ENCODE measurements at regions not wholly inside any gene's neighbourhood (a gene's known extent, or its start where the extent isn't known, plus 50 kb on each side); places are given as distances from the start of the nearest gene placed in this dataset.

DNA sequence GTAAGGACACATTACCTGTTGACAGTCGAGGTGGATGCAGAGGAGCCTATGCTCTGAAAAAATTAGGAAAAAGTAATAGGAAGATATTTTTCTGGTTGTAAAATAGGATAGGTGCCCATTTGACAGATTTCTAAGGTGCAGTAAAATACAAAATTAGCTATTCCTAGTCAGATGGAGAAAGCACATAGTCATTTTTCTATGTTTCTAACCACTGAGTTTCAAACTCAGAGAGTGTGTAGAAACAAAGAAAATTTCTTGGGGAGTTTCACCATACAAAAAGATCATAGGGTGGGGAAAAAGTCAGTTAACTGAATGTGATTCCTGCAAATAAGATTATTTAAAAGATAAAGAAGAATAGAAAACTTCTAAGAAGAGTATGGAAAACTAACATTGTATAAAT is 666.9 kb downstream of the KCNT2 start:
- FAIRE-seq = no peak
- DNase-seq (ENCODE audit: low spot score) = no peak

DNA sequence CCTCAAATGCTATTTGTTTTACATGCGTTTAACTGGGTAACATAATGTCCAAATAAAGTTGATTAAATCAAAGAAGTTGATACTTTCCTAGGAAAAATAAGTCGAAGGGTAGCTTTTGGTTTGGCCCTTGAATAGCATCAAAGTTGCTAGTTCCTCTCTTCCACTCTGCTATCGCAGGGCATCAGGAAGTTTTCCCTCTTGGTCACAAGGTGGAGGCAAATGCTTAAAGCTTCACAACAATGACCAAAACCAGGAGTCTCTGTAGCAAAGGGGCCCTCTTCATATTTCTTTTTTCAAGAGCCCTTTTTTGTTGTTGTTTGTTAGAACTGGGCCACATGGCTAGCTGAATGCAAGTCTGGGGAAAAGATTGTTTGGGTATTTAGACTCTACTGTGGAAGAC is 668.4 kb downstream of the KCNT2 start:
- DNase-seq (ENCODE audit: low spot score) (no peak), FAIRE-seq (no peak)

DNA sequence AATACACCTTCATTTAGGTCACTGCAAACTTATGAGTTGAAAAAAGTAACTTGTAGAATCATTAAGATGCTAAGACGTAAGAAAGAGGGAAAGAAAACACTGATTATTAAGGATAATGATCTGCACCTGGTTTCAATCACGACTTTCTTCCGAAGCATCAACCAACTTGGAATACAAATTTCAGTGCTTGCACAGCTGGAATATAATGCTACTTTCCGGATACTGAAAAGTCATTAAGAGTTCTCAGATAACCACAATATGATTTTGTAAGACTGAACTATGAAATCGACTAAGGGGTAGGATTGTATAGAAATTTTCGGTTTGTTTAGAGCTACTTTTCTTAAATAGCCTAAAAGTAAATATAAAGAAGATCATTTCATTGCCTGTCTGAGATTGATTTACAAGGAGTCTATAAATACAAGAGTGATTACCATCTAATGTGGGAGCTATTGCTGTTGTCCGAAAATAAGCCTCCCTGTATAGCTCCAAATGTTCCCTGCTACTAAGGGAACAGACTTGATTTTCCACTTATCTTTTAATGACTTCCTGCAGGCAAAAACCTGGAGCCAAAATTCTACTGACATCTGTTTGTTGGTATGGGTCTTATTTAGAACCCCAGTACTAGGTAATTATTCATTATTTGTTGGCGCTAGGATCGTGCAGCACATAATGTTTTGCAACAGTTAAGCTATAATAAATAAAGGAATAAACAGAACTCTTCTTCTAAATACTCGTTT is 673.3 kb downstream of the KCNT2 start:
- FAIRE-seq (no peak), DNase-seq (ENCODE audit: low spot score) (no peak)

DNA sequence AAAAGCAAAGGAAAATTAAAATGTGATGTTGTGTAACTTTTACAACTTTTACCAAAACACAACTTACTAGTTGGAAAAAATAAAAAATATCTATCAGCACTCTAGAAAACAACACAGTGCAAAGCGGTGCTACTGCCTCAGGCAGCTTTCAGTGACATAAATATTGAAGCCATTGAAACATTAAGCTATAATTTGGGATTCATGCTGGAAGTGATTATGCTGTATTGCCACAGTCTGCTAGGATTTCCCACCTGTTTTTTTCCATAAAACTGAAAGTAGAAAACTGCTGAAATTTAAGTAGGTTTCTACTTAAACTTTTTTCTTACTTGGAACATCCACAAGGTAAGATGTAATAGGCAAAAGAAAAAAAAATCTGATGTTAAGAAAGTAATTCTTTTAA is 674.4 kb downstream of the KCNT2 start:
- DNase-seq (ENCODE audit: low spot score) (no peak), FAIRE-seq (no peak)

DNA sequence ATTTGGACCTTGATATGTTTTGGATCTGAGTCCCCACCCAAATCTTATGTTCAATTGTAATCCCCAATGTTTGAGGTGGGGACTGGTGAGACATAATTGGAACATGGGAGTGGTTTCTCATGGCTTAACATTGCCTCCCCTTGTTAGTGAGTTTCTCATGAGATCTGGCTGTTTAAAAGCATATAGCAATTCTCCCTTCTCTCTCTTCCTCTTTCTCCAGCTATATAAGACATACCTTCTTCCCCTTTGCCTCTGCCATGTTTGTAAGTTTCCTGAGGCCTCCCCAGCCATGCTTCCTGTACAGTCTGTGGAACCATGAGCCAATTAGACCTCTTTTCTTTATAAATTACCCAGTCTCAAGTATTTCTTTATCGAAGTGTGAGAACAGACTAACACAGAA is 692.4 kb downstream of the KCNT2 start:
- DNase-seq (ENCODE audit: low spot score) (no peak), FAIRE-seq (no peak)

DNA sequence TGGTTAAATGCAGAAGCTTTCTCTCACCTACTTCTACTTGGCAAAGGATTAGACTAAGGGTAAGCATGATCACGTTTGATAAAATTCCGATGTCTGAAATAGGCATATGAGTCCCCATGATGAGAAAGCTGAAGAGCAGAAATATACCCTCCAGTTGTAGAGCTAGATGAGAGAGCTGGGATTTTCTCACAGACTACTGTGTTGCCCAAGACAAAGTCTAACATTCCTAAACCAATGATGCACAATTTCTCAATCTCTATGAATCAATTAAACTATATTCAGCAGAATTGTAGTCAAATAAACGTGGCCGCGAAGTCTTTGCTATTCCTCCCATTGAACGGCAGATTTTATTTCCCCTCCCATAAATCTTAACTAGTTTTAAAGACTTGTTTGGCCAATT is 699.2 kb downstream of the KCNT2 start:
- no peak for FAIRE-seq
- no peak for DNase-seq (ENCODE audit: low spot score)

DNA sequence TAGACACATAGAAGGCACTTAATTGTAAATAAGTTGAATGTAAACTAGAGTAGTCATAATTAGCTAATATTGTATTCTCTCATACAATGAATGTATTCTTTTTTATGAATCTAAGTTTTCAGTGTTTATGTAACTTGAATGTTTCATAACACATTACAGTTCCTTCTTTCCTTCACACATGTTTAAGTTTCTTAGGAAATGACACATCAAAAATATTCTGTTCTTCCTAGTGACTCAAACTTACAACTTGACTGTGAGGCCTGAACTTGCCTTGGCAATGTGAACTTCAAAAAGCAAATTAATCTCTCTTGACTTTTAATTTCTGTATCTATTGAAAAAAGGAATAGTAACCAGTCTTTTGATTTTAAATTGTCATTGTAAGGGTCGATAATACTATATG is 700.1 kb downstream of the KCNT2 start:
- no peak for DNase-seq (ENCODE audit: low spot score)
- FAIRE-seq = no peak

DNA sequence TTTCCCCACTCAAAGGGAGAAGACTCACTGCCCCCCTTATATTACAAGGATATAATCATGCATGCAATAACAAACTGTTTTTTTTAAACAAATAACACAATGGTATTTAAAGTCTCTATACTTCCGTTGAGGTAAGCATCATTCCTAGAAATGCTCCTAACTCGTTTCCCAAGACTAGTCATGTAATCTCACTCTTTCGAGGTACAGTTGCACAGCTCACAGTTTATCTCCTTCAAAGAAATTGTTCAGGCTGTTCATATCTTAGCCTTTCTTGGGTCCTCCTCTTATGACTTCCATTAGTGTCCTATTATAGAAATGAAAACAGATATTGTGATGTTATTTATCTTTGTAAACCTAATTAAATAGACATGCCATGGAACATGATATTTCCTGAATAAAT is 705.0 kb downstream of the KCNT2 start:
- FAIRE-seq (no peak), DNase-seq (ENCODE audit: low spot score) (no peak)

DNA sequence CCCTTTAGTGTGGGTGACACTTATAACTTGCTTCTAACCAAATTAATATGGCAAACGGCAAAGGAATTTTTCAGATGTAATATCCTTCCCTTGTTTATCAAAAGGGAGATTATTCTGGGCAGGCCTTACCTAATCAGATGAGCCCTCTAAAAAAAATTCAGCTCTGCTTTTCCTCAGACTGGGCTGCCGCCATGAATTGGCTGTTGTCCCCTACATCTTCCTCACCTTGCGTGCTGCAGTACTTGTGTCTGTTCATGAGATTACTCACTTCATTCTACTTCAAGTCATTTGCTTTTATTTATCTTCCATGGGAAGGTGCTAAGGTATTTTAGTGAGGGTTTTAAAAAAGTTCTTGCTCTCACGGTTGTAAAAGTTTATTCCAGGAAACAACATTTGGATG is 705.5 kb downstream of the KCNT2 start:
- DNase-seq (ENCODE audit: low spot score) (no peak), FAIRE-seq (no peak)

DNA sequence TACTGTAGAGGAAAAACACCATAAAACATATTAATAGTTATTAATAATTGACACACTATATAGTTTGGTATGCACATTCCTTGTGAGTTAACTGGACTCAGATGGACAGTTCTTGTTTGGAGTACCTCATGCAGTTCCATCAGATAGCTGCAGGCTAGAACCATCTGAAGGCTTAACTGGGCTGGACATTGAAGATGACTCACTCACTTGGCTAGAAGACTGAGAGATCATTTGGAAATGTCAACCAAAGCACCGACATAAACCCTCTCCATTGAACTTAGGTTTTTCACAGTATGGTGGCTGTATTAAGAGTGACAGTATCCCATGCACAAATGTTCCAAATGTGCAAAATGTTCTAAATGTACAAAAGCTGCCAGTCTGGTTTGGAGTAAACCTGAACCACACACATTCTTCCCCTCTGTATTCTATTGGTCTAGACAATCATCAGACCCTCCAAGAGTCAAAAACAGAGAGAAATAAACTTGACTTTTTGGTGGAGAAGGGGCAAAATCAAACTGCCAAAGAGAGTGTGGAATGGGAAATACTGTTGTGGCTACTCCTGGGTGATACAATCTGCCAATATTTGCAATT is 708.4 kb downstream of the KCNT2 start:
- FAIRE-seq (no peak), DNase-seq (ENCODE audit: low spot score) (no peak)

DNA sequence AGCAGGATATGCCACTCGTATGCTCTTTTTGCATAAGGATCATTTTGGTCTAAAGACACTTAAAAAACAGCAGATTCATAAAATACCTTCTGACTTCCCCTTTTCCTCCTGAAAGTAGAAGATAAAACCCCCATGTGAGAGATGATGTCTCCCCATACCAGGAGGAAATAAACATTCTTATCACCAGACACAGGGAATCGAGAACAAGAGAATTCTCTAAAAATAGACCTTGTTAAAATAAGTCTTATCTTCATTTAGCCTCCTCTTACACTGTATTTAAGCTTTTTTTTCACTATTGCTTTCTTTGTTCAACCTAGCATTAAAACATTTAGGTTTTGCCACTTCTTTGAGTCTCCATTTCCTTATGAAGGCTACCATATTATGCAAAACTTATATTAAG is 709.3 kb downstream of the KCNT2 start:
- no peak for DNase-seq (ENCODE audit: low spot score)
- no peak for FAIRE-seq

DNA sequence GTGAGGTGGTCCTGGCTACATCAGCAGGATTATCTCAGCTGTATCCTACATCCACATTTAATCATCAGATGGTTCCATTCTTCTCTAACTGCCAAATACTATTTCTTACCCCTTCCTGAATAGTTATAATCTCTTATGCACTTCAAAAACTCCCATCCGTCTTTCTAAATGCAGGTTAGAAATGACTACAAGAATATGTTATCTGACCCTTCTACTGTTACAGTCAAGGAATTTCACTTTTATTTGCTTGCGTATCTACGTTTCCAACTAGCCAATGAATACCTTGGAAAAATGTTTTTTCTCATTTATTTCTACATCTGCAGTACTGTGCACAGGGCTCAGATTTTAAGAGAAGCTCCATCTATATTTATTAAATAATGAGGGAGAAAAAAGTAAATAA is 709.9 kb downstream of the KCNT2 start:
- DNase-seq (ENCODE audit: low spot score) (no peak), FAIRE-seq (no peak)

DNA sequence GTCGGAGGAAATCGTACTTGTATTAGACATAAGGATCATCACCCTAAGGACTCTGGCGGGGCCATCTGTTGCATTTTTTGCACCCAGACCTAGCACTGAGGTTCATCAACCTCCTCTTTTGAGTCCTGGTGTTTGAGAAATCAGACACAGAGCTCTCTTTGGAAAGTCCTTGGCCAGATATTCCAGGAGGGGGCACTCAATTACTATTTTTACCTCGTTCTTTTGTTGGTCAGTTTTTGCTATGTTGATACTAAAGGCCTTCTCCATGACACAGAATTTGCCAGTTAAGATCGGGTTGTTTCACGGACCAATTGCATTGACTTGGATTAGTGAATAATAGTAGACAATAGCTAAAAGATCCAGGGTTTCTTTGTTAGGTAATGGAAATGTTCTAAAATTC is 711.2 kb downstream of the KCNT2 start:
- DNase-seq (ENCODE audit: low spot score) = no peak
- no peak for FAIRE-seq

DNA sequence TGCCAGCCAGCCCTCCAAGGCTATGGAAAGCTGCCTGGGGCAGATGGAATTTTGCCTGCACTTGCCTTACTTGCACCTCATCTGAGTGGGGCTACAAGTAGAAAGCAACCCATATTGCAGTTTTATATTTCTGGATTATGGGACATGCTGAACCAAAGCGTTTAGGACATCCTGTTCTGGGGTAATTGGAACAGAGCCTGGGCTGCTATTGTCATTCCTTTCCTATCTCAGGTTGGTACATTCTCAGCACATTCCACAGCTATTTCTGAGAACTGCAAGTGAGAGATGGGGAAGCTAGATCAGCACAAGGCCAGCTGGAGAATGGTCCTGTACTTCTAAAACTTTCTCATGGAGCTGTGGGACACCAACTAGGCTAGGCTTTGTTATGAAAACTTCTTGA is 713.8 kb downstream of the KCNT2 start:
- DNase-seq (ENCODE audit: low spot score) = no peak
- FAIRE-seq = no peak

DNA sequence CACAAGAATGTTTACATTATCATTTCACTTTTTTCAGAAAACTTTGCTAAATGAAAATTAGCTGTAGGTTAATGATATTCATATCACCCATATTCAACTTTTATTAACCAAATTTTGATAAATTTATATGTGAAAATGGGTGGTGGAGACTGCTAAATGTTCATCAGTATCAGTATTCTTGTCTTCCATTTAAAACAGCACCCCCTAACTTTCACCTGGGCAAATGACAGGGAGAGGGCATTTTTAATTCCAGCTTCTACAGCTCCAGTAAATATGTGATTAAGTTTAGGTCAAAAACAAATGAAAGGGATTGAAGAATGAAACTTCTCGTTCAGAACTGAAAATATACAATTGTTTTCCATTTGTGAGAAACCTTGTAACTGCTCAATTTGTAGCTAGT is 722.2 kb downstream of the KCNT2 start:
- DNase-seq (ENCODE audit: low spot score) (no peak), FAIRE-seq (no peak)

DNA sequence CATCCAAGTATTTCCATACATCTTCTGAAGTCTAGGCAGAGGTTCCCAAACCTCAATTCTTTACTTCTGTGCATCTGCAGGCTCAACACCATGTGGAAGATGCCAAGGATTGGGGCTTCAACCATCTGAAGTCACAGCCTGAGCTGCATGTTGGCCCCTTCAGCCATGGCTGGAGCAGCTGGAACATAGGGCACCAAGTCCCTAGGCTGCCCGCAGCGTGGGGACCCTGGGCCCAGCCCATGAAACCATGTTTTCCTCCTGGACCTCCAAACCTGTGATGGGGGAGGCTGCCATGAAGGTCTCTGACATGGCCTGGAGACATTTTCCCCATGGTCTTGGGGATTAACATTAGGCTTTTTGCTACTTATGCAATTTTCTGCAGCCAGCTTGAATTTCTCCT is 729.8 kb downstream of the KCNT2 start:
- DNase-seq (ENCODE audit: low spot score) = no peak
- FAIRE-seq = no peak

DNA sequence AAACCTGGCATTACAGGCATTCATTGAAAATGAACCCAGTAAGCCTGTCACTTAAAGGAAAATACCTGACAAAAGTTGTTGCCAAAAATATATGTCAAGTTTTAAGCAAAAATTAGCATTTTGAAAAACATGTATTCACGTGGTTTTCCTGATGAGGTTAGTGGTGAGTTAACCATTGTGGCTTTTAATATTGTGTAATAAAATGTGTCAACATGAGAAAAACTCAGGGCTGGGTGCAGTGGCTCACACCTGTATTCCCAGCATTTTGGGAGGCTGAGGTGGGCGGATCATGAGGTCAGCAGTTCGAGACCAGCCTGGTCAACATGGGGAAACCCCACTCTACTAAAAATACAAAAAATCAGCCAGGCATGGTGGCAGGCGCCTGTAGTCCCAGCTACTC is 731.4 kb downstream of the KCNT2 start:
- FAIRE-seq = no peak
- DNase-seq (ENCODE audit: low spot score) = no peak

DNA sequence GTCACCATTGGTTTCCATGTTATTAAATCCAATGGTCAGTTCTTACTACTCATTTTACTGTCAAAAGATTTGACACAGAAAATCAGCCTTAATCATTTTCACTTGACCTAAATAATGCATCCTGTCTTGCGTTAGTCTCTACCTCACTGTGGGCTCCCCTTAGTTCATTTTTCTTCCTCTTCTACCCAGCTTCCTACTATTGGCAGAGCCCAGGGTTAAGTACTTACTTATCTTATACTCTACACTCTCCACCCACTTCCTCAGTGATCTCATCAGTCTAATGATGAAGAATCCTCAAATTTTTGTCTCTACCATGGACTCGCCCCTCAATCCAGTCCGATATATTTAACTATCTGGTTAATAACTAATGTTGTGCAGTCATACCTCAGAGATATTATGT is 735.9 kb downstream of the KCNT2 start:
- FAIRE-seq = no peak
- DNase-seq (ENCODE audit: low spot score) = no peak

DNA sequence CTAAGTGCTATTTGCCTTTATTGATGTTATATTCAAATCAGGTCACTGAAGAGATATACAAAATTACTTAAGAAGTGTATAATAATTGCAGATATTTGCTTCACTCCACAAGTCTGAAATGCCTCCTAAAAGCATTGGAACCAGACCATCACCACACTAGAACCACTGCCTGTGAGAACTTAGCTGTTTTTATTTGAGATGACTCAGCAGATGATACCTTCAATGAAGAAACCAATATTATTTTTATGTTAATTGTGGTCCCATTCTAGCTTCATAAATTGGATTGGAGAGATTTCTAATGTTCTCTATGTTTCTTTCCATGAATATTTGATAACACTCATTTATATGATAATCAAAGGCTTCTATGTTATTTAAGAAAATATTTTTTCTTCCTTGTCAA is 740.6 kb downstream of the KCNT2 start:
- DNase-seq (ENCODE audit: low spot score) (no peak), FAIRE-seq (no peak)

DNA sequence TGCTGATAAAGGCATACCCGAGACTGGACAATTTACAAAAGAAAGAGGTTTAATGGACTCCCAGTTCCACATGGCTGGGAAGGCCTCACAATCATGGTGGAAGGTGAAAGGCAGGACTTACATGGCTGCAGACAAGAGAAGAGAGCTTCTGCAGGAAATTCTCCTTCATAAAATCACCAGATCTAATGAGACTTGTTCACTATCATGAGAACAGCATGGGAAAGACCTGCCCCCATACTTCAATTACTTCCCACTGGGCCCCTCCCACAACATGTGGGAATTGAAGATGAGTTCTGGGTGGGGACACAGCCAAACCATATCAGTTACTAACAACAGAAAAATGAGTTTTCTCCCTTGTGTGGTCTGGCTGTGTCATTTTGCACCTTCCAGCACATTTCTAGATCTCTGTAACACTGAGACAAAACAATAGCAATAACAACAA is 741.4 kb downstream of the KCNT2 start:
- DNase-seq (ENCODE audit: low spot score) (no peak), FAIRE-seq (no peak)

DNA sequence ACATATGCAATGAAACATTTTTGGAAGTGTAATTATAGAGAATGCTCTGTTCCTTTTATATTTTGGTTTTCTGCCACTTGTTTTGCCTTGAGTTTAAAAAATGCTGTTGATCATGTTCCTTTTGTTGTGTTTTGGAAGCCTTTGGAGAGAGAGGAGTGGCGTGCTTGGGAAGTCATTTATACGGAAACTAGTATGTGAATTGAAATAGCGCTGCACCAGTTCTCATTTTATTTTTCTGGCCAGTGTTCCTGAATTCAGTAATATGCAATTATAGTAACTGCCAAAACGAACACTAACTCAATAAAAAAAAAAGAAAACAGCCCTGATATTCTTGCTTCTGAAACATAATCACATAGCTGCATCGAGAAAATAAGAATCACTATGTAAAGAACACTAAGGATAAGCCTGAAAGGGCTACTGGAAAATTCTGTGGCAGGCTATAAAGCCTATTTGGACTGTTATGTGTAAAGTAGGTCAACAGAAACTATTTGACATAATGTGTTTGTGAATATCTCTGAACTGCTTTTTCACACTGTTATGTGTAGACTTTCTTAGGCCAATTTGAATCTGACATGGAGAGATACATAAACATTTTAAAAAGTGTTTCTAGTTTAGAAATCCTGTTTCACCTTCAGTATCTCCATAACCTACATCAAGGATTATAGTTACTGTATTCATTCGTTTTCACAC is 742.0 kb downstream of the KCNT2 start:
- FAIRE-seq = no peak
- DNase-seq (ENCODE audit: low spot score) = no peak

DNA sequence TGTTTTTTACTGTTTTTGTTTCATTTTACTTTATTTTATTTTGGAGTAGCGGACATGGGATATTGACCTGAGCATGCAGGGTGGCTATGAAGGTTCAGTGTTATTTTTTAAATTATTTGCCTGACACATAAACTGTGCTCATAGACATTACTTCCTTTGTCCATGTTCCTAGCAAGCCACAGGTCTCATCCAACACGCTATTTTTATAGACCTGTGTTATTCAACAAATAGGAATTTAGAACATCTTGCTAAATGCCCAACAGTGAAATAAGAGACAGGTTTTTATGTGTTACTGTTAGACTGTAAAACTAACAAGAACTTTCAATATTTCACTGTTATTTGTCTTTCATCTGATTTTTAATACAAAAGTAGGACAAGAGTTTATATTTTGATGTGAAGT is 756.4 kb downstream of the KCNT2 start:
- DNase-seq (ENCODE audit: low spot score) (no peak), FAIRE-seq (no peak)

DNA sequence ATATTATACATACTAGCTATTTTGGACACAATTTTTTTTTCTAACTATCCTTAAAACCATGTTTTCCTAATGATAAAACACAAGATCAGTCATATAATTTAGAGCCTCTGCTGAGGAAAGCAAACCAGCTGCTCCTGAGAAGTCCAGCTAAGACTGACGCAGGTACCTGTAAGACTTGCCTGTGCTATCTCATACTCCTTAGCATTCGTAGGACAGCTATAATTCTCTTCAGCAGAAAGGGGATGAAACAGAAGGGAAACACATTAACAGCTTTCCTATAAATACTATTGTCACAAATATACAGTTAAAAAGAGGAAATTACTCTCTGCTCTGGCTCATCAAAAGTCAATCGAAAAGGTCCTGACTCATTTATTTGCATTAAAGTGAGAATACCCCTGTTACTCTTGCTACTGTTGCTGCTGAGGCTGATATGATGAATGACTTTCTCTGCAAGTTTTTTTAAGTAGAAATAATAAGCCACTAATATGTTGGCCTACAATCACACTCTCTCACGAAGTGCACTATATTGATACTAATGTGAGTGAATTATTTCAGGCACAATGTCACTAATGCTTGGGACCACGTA is 757.1 kb downstream of the KCNT2 start:
- DNase-seq (ENCODE audit: low spot score) (no peak), FAIRE-seq (no peak)
